B cell (primary cell): ENCODE measurements at regions not wholly inside any gene's neighbourhood (a gene's known extent, or its start where the extent isn't known, plus 50 kb on each side); places are given as distances from the start of the nearest gene placed in this dataset.

Experiments used
- CTCF ChIP-seq: fragments of 200-600 bp; IDR thresholded peaks from one replicate; pipeline ENCODE4 v1.8.0; 2022; ENCODE audit warnings: antibody characterized with exemption, mild to moderate bottlenecking
- EZH2 ChIP-seq: IDR thresholded peaks from 2 replicates; pipeline ENCODE4 v1.6.1; 2012; ENCODE audit warnings: borderline replicate concordance, low read depth, mild to moderate bottlenecking, moderate library complexity, low read length; ENCODE audit not compliant: insufficient read depth, poor library complexity, severe bottlenecking

- TF ChIP-seq CTCF (no peak), EZH2 (no peak)
Observed at GRCh38 chr3:81416812-81417211, 344.6 kb downstream of the GBE1 start.
